CD4-positive, alpha-beta T cell treated with Interleukin-17A for 1 hour (primary cell): ENCODE measurements at regions not wholly inside any gene's neighbourhood (a gene's known extent, or its start where the extent isn't known, plus 50 kb on each side); places are given as distances from the start of the nearest gene placed in this dataset.
"Not testable (repeated sequence)": the region's sequence is repeated elsewhere in the genome, so short reads cannot be mapped to it uniquely, and the experiment has no call there.

Experiments used
- DNase-seq: peaks from one replicate; pipeline ENCODE4 v3.0.0-alpha.2; 2020

DNA sequence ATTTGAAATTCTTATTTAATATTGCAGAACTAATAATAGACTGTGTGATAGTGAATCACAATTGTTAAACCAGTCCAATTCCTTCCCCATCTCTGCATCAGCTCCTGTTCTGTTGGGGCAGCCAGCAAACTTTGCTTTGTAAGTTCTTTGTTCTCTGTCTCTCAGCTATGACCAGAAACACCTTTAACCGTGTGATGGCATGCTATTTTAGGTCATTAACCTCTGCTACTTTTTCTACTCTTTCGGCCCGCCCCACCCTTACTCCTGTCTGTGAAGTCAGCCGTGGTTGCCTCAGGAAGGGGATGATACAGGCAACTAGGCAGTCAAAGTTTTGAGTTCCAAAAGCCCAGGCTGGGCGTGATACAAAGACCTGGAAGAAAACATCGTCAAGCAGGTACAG is 51.3 kb upstream of the EGFL6 start:
- DNase-seq, result no peak

DNA sequence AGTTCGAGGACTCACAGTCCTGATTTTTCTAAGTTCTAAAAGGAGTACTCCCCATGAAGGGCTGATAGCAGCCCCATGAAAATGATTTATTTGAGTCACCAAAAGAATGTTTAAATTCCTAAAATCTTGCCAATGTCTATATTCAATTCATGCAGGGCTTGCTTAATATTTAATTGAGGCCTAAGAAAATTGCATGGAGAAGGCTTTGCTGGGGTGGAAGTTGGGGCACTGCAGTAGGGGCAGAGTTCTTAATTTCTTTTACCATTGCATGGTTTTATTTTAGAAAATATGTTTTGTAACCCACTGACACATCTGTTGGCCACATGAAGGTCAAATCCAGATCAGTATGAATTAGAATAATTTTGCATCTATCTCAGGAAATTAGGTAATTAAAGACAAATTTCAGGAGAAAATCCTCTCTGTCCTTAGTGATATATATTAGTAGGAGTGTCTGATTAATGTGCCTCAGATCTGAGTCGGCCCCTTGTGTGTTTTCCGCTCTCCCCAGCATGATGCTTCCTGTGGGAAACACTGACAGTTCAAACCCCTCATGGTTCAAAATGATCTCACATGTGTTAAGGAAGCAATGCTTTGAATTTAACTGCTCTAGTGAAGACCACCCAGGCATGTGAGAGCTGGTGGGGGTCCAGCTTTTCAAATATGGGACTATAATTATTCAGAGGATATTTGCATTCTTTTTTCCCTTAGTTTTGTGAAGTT is 54.0 kb upstream of the EGFL6 start:
- DNase-seq, result no peak

DNA sequence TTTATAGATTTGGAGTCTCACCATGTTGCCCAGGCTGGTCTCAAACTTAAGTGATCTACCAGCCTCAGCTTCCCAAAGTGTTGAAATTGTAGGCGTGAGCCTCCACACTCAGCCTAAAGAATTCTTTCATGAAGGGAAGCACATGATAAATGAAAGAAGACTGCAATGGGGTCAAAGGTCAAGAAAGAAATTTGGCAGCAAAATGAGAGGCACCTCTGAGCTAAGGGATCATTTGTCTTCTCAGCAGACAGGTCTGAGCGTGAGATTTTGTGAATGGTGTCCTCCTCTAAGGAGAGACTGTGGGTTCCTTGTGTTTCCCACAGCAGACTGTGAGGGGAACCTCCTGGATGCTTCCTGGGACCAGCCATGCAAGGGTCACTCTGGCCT is 57.5 kb upstream of the EGFL6 start:
- DNase-seq, result no peak

DNA sequence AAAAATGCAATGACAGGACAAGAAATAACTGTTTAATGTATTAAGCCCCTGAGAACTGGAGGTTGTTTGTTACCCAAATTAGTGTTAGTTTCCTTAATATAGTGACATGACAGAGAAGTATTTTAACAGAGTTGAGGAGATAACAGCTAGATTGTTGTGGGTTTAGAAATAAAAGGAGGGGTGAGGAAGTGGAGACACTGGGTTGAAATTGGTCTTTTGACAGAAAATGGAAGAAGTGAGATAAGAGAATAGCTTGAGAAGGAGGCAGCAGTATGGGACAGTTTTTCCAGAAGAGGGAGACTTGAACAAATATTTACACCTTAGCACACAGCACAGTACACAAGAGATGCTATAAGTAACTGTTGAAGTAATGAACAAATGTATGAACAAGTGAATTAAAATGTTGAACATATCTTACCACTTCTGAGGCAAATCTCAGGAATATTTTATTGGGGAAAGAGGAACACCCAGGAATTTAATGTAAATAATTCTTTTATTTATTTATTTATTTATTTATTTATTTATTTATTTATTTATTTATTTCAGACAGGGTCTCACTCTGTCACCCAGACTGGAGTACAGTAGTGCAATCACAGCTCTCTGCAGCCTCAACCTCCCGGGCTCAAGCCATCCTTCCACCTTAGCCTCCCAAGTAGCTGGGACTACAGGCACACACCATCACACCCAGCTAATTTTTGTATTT is 58.0 kb upstream of the EGFL6 start:
- no peak for DNase-seq

DNA sequence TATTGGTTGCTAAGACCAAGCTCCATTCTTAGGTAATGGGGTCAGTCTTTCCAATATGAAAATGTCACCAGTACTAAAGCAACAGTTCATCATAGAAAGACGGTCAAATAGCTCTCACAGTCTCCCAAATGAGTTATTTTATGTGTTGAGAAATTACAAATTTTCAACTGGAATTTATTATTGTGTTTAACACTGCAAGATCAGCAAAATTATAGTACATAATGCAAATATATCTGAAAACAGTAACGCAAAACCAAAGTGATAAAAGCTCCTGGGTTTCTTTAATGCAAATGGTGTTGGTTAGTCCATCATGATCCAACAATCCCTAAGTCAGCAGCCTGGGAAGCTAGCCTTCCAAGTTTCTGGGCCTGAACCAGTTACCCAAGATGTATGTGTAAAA is 61.5 kb upstream of the EGFL6 start:
- no peak for DNase-seq

DNA sequence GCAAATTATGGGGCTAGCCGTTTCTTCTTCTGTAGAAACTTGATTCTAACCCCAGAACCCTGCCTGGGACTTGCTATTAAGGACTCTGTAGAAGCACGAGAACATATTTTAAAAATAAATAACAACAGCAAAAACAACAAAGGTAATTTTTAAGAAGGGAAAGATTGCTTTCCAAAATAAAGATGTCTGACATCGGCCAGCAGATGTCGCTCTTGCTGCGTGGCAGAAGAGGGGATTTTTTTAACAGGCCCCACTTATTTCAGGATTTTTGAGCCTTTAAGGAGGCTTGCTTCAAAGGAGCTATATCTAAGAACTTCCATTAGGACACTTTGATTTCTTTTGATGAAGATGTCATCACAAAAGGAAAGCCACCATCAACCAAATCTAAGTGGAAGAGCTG is 62.8 kb upstream of the EGFL6 start:
- peak; percentile 52 for DNase-seq

DNA sequence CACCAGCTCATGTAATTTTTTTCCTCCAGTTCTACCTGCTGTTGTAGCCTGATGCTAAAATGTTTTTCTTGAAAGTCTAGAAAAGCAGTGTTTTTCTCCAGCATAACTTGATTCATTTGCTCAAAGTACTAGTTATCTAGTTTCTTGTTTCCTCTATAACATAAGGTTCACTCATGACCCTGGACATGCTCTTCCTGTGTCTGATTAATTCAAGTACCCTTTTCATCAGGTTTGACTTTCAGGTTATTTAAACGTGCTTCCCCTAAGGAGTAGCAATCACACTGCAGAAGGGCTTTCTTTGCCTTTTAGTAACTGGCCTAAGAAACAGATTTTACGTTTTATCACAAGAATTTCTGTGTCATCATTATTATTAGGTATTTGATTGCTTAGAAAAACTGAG is 66.8 kb upstream of the EGFL6 start:
- DNase-seq, result no peak

DNA sequence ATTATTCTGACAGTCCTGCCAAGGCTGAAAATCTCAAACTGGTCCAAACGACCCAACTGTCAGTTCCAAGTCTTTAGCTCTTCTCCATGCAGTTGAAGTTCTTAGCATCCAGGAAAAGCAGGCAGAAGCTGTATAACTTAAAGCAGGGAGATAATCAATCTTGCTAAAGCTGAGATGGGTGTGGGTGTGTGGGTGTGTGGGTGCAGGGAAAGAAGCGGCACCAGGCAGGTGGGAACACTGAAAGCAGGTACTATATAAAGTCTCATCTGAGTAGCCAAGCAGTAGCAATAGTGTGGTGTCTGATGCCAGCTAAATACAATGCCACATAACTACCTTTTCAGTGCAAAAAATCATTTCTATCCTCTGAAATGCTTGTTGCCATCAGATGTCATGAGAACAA is 69.7 kb upstream of the EGFL6 start:
- DNase-seq, result no peak

DNA sequence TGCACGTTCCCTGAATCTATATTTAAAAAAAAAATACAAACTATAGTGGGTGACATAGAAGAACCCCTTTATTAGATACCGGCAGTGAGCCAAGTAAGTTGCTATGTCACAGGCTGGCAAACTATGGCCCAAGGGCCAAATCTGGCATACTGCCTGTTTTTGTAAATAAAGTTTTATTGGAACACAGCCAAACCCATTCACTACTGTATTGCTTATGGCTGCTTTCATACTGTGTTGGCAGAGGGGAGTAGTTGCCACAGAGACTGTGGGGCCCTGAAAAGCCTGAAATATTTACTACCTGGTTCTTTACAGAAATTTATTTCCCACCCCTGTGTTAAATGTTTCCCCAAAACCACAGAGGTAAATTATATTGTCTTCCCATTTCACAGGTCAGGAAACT is 71.2 kb upstream of the EGFL6 start:
- DNase-seq, result no peak

DNA sequence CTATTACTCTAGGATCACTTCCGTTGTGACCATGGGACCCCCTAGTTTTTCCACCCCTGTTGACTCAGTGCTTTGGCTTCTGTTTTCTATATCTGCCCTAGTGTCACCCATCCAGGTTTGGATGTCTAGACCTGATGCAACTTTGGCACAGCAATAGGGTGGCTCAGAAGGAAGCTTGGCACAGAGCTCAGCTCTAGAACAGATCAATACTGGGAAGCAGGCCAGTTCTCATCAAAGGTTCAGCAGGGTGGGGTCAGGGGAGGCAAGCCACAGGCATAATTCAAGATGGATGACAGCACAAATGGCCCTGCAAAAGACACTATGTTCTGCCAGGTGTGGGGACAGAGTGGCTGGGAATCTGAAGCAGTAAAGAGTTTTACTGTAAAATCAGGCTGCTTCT is 74.2 kb upstream of the EGFL6 start:
- DNase-seq, result no peak

DNA sequence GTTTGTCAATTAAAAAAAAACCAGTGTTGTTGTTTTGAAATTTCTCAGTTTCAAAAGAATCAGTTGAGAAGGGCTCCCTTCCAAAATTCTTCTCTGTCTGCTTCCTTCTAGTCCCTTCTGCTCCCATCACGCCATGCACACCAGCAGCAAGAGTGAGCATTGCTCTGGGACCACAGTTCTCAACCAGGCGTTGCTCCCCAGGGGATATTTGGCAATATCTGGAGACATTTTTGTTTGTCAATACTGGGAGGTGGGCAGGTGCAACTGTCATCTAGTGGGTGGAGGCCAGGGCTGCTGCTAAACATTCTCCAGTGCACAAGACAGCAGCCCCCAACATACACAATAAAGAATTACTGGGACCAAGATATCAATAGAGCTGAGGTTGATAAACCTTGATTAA is 74.8 kb upstream of the EGFL6 start:
- no peak for DNase-seq

DNA sequence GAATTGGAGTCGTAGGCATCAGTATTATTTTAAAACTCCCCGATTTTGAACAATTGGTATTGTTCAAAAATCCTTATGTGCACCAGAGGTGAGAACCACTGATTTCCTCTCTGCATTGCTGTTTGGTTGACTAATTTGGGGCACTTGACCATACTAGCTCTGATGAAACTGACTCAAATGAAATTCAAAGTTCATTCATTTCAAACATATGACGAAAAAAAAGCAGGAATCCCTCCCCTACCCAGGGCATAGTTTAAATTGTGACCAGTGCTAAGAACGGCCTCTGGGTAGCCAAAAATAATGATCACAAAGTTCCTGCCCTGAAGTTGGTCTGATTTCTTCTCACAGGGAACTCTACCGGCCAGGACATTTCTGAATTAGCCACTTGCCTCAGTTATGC is 75.7 kb upstream of the EGFL6 start:
- no peak for DNase-seq

DNA sequence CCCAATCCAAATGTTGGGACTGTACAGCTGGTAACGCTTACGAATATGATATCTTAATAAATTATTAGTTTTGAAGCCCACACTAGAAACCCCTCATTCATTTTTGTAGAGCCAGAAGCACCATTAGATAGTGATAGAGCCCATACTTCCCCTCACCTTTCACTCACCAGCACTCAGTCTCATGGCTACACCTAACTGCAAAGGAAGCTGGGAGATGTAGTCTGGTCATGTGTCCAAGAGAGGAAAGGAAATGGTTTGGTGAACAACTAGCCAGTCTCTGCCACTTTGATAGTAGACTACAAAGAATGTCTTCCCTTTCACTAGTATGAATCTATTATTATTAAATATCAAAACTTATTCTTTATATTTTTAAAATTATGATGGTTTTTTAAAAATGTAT is 77.1 kb upstream of the EGFL6 start:
- no peak for DNase-seq

DNA sequence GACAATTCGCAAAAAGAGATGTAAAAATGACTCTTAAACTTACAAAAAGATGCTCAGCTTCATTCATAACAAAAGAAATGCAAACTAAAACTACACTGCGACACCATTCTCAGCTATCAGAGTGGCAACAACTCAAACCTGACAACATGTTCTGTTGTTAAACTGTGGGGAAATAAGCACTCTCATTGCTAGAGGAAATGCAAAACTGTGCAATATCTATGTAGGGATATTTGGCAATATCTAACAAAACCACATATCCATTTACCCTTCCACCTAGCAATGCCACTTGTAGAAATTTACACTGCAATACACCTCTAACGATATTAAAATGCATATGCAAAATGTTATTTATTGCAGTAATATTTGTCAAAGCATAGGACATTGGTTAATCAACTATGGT is 78.3 kb upstream of the EGFL6 start:
- DNase-seq, result no peak

DNA sequence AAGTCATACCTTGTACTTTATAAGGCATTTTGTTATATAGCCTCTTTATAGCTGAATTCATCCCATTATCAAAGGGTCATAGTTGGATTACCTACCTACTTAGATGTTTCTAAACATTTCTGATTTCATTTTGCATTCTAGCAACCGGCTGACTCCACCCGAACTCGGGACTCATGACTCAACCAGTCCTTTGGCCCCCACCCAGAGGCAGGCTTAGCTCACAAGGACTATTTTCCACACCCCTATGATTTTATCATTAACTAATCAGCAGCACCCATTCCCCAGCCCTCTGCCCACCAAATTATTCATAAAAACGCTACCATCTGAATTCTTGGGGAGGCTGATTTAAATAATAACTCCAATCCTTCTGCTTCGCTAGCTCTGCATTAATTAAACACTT is 79.9 kb upstream of the EGFL6 start:
- no peak for DNase-seq

DNA sequence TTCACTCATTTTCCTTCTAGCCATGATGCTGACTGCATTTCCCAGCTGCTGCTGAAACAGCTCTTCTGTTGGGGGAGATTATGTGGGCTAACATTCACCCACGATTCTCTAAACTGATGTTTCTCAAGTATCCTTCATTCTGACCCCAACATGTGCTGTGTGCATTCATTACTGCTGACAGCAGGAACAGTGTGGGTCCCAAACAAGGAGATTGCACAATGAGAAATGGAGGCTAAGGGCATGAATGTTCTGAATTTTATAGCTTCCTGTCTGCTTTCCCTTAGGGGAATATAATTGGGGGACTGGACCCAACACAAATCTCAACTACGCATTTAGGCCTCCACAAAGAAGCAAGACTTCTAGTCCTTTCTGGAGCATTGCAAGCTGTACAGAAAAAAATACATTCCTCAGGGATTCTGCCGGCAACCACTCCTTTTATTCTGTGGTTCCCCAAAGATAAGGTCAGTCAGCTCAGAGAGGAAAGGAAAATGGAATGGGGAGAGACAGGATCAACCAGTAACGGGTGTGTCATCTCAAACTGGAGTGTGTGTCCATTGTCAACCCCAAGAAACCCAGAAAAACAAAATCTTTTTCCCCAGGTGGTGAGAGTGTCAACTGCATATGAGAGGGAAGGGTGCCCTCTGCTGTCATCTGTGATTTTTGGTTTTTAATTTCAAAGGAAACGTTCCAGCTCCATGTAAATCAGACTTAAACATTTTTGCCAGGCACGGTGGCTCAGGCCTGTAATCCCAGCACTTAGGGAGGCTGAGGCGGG is 81.5 kb upstream of the EGFL6 start:
- DNase-seq, result peak; percentile 71

DNA sequence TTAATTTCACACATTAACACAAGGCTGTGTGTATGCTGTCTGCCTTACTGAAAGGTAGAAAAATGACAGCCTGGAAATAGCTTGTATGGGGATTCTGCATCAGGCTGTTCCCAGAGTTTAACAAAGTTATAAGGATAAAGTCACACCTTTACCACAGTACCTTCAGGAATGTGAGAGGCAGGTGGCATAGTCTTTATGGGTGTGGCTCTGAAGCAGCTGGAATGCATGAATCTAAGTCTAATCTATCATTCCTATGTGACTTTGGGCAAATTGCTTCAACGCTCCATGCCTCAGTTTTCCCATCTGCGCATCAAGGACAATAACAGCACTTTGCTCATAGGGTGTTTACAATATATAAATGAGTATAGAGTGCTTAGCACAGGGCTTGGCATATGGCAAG is 84.2 kb upstream of the EGFL6 start:
- no peak for DNase-seq

DNA sequence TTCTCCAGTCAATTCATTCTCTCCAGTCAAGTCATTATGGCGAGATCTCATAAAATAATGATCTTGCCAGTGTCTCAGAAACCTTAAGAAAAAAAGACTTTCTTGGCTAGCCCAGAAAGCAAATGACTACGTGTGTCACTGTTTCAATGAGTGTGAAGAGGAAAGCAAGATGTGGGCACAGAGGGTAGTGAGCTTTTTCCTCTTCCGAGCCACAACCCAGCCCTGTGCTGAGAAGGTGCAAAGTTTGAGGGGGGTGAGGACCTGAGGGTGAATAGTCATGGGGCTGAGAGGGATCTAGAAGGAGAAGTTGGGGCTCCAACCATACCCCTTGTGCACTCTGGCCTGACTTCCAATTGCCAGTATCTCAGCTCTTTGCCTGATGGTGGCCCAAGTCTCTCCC is 85.6 kb upstream of the EGFL6 start:
- peak; percentile 31 for DNase-seq

DNA sequence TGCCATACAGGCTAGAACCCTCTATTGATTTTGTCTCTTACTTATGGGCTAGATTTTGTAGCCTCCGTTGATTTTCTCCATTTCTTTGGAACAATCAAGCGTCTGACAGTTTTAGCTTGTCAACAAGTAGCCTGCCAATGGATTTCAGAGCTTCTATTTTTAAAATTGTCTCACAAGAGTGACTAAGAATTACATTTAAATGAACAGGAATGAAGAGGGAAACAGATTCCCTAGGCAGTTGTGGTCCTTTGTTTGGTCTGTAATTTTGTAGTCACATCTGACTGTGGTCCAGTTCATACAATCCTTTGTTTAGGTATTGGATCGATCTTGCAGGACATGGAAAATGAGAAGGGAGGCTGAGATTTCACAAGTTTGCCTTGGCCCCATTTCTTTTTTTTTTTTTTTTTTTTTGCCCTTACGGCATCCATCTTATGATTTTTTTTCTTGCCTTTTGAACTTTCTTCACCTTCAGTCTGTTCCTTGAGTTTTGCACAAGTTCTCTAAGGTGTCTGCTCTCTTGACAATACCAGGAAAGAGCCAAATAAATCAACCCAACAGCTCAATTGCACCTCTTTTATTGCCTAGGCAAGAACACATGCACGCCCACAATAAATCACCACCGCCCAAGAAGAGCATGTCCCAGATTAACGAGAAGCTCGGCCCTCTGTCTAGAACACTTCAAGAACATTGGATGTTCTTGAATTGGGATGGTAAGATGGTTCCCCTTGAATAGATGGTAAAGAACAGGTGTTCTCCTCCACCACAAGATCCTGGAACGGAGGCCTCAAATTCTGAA is 86.5 kb upstream of the EGFL6 start:
- no peak for DNase-seq

DNA sequence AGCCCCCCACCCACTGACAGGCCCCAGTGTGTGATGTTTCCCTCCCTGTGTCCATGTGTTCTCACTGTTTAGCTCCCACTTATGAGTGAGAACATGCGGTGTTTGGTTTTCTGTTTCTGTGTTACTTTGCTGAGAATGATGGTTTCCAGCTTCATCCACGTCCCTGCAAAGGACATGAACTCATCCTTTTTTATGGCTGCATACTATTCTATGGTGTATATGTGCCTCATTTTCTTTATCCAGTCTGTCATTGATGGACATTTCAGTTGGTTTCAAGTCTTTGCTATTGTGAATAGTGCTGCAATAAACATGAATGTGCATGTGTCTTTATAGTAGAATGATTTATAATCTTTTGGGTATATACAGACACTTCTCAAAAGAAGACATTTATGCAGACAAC is 88.6 kb upstream of the EGFL6 start:
- not testable (repeated sequence) for DNase-seq

DNA sequence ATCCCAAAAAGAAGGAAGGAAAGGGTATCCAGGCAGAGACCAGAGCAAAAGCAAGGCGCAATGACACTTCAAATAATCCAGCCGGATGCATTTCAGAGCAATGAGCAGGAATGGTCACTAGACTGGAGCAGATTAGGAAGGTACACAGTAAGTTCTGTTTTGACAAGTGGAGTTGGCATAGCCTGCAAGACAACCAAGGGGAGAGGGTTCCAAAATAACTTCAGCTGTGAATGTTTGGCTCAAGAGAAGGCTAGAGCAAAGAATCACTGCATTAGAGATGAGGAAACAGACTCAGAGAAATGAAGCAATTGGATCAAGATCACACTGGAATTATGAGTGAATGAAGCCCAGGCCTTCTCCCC is 90.0 kb upstream of the EGFL6 start:
- DNase-seq, result no peak

DNA sequence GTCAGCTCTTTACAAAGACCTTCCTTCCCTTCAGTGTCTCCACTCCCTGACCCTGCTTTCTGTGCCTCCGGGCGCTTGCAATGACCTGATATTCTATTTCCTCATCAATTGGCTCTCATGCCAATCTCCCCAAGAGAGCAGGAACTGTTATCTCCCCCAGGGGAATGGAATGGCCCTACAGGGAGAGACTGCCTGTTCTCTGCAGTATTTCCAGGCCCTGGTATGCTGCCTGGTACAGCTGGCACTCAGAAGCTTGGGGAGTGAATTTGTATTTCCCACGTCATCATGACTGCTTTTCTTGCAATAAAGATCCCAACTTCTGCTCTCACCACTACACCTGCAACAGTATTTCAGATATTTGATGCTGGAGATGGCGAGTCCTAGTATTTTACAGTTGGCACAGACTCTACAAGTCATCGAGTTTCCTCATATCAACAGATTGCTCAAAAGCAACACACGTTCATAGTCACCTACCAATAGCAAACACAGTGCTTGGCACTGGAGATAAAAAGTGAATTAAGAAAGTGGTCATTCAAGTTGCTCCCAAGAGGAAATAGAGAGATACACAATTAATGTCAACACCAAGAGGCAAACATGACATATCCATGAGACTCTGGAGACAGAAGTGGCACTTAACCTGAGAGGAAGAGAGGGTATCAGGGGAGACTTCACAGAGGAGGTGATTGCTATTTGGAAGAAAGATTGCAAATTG is 90.5 kb upstream of the EGFL6 start:
- no peak for DNase-seq

DNA sequence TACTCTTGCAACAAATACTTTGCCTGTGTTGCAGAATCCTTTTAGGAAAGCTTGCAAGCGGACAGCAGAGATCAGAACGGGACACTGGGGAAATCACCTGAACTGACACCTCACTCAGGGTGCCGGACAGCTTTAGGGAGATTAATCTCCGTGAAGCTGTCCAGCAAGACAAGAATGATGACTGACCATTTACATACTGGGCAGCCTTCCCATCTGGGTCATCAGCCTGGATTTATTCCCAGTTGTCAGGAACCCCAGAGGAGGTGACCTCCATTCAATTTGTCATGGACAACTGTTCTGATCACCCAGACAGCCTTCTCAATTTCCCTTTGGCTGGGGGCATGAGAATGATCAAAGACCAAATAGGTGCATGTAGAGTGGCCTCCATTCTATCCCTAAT is 93.0 kb upstream of the EGFL6 start:
- DNase-seq, result no peak
